ENCODE measurements at regions not wholly inside any gene's neighbourhood (a gene's known extent, or its start where the extent isn't known, plus 50 kb on each side); places are given as distances from the start of the nearest gene placed in this dataset.

DNA sequence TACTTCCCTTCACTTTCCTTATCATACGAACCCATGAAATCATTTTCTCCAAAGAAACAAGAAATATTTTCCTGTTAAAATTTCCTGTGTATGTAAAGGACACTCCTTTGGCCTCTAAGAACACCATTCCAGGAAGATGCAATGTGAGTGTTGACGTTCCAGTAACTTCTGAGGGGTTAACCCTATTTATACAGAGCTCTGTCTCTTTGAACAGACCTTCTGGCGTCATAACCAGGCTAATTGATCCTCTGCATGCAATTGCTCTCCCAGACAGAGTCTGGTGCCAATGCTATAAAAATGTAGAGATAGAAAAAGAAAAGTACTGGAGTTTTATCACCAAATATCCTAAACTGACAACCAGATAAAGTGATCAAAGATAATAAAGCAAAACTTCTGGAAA lies 218.5 kb downstream of the TLE1 start:
- Histone ChIP-seq H3K27me3 (ENCODE audit: control insufficient read depth in 2 of 2, insufficient read depth in 2 of 2, low read length in 2 of 2) (no peaks in the 10 kb centered on the region), H2AFZ (ENCODE audit: low read depth, low read length) (no peak overlapping the region), H3K9me3 (replicated peaks; ENCODE audit: control insufficient read depth, insufficient read depth, low read depth, low read length) (no peaks in the 10 kb centered on the region; the same call in 1 of the 2 replicates), H3K36me3 (ENCODE audit: control insufficient read depth, insufficient read depth, low read length) (no peaks in the 10 kb centered on the region), H3K27ac (ENCODE audit: extremely low read depth, low read depth, low read length) (no peak overlapping the region), H3K4me2 (ENCODE audit: insufficient read depth, low read length) (no peak overlapping the region), H3K9me1 (ENCODE audit: control insufficient read depth, insufficient read depth, low read length) (no peaks in the 10 kb centered on the region), H3K79me2 (ENCODE audit: control insufficient read depth, insufficient read depth, low read length) (no peaks in the 10 kb centered on the region), H3K4me1 (replicated peaks in 1 of 2; ENCODE audit: control insufficient read depth in 2 of 2, insufficient read depth in 2 of 2, low read length in 2 of 2) (no peaks in the 10 kb centered on the region), H3K4me3 (no peak overlapping the region), H4K20me1 (replicated peaks; ENCODE audit: control insufficient read depth, insufficient read depth, low read length) (no peaks in the 10 kb centered on the region), H3K9ac (ENCODE audit: insufficient read depth in 1 of 2, low read depth in 2 of 2, low read length in 2 of 2) (no peak overlapping the region)
- no peak for DNase-seq (ENCODE audit: extremely low read depth in 1 of 4, low spot score in 3 of 4)
- TF ChIP-seq ZNF785 (CRISPR knock-in tag; IDR thresholded peaks at IDR 0.05), result no peak
- no peak for TF ChIP-seq STAT5B (CRISPR knock-in tag; IDR thresholded peaks at IDR 0.05)
- no peak for TF ChIP-seq SMAD3 (CRISPR knock-in tag; conservative IDR thresholded peaks at IDR 0.05)
- TF ChIP-seq, protein P1, sequence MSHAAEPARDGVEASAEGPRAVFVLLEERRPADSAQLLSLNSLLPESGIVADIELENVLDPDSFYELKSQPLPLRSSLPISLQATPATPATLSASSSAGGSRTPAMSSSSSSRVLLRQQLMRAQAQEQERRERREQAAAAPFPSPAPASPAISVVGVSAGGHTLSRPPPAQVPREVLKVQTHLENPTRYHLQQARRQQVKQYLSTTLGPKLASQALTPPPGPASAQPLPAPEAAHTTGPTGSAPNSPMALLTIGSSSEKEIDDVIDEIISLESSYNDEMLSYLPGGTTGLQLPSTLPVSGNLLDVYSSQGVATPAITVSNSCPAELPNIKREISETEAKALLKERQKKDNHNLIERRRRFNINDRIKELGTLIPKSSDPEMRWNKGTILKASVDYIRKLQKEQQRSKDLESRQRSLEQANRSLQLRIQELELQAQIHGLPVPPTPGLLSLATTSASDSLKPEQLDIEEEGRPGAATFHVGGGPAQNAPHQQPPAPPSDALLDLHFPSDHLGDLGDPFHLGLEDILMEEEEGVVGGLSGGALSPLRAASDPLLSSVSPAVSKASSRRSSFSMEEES (CRISPR knock-in tag; IDR thresholded peaks at IDR 0.05), result no peak
- no peak for TF ChIP-seq ARID1B (IDR thresholded peaks at IDR 0.05)
- no peak for TF ChIP-seq BRD4 (IDR thresholded peaks at IDR 0.05)
- TF ChIP-seq ZNF431 (CRISPR knock-in tag; IDR thresholded peaks at IDR 0.05), result no peak
- no peak for TF ChIP-seq ZNF282 (CRISPR knock-in tag; IDR thresholded peaks at IDR 0.05)
- no peak for TF ChIP-seq CBX1 (IDR thresholded peaks at IDR 0.05; ENCODE audit: low read depth)
- no peak for TF ChIP-seq JUNB (CRISPR knock-in tag; conservative IDR thresholded peaks at IDR 0.05)
- TF ChIP-seq SMARCE1 (IDR thresholded peaks at IDR 0.05), result no peak
- no peak for TF ChIP-seq GTF2F1 (IDR thresholded peaks at IDR 0.05; ENCODE audit: low read depth, low read length)
- TF ChIP-seq, protein P2, sequence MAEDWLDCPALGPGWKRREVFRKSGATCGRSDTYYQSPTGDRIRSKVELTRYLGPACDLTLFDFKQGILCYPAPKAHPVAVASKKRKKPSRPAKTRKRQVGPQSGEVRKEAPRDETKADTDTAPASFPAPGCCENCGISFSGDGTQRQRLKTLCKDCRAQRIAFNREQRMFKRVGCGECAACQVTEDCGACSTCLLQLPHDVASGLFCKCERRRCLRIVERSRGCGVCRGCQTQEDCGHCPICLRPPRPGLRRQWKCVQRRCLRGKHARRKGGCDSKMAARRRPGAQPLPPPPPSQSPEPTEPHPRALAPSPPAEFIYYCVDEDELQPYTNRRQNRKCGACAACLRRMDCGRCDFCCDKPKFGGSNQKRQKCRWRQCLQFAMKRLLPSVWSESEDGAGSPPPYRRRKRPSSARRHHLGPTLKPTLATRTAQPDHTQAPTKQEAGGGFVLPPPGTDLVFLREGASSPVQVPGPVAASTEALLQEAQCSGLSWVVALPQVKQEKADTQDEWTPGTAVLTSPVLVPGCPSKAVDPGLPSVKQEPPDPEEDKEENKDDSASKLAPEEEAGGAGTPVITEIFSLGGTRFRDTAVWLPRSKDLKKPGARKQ (CRISPR knock-in tag; IDR thresholded peaks at IDR 0.05), result no peak
- no peak for ATAC-seq
- 0% methylated on average over 3 of the region's 3 CpGs for WGBS (ENCODE audit: insufficient coverage, low coverage, missing lambda C conversion rate)
- no peak for FAIRE-seq
- no TSS peak for BruUV-seq (replicated peaks)
- CTCF ChIA-PET (ENCODE audit: low intra/inter-chr PET ratio), result no interaction called here
- in situ Hi-C loops (cut with MboI) (no loop called here), intact Hi-C loops (cut with micrococcal nuclease) (no loop called here)
- POLR2A ChIA-PET, result no interaction called here
